ENCODE measurements at regions not wholly inside any gene's neighbourhood (a gene's known extent, or its start where the extent isn't known, plus 50 kb on each side); places are given as distances from the start of the nearest gene placed in this dataset.

DNA sequence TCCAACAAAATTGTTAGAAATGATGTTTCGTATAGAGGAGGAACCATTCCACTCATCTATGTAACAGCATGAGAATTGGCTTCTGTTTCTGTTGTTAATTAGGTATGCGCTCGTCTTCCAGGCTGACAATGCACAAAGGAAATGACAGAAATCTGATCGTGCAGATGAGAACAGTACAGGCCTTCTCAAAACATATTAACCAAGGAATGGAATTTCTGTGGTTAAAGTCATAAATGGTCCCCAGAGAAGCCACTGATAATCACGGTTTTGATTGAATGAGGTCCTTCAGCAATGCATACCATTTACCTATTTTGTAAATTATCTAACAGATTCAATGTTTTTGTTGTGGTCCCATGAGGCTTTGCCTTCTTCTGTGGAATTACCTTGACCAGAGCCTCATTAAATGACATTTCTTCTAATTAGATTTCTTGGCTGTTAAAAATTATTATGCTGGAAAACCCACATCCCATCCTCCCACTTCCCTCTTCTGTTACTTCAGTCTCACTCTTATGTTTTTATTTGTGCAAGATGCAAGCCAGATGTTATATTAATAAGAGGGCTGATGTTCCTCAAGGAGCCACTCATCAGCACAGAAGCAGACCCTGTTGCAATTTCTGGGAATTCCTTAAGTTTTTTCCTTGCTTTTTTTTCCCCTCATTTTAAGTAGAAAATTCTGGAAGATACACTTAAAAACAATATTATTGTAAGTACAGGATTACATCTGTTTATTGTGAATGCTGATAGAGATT is 395.8 kb downstream of the PID1 start (continued):
- TF ChIP-seq, protein P1, sequence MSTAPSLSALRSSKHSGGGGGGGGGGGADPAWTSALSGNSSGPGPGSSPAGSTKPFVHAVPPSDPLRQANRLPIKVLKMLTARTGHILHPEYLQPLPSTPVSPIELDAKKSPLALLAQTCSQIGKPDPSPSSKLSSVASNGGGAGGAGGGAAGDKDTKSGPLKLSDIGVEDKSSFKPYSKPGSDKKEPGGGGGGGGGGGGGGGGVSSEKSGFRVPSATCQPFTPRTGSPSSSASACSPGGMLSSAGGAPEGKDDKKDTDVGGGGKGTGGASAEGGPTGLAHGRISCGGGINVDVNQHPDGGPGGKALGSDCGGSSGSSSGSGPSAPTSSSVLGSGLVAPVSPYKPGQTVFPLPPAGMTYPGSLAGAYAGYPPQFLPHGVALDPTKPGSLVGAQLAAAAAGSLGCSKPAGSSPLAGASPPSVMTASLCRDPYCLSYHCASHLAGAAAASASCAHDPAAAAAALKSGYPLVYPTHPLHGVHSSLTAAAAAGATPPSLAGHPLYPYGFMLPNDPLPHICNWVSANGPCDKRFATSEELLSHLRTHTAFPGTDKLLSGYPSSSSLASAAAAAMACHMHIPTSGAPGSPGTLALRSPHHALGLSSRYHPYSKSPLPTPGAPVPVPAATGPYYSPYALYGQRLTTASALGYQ (CRISPR knock-in tag; IDR thresholded peaks at IDR 0.05), result no peak
- TF ChIP-seq ZNF329 (CRISPR knock-in tag; IDR thresholded peaks at IDR 0.05; ENCODE audit: low read depth) (no peak), MEIS2 (CRISPR knock-in tag; IDR thresholded peaks at IDR 0.05) (no peak)

- H3K9ac ChIP-seq (ENCODE audit: insufficient read depth, low read depth, low read length), result no peak overlapping the region
- peaks cover 90% of the 10 kb centered on the region for H3K9me3 ChIP-seq (ENCODE audit: low read length)
- intact Hi-C loops (cut with micrococcal nuclease; ENCODE audit: unreplicated experiment) (no loop called here), in situ Hi-C loops (cut with HindIII; ENCODE audit: extremely low pct_ligation_motif_present, low pct_unique_long_range_greater_than_20kb) (no loop called here)
- H4K20me1 ChIP-seq (ENCODE audit: insufficient read depth, low read length), result no peaks in the 10 kb centered on the region
- H3K27me3 ChIP-seq (ENCODE audit: control insufficient read depth in 1 of 2, insufficient read depth in 2 of 2, low read length in 2 of 2), result no peaks in the 10 kb centered on the region
- H3K79me2 ChIP-seq (ENCODE audit: insufficient read depth, low read length), result no peaks in the 10 kb centered on the region
- DNase-seq (ENCODE audit: low spot score) (no peak), FAIRE-seq (no peak), ATAC-seq (no peak)
- whole genome bisulfite sequencing (ENCODE audit: low lambda C conversion rate), result under 1% methylated on average over 4 of the region's 4 CpGs
- no peaks in the 10 kb centered on the region for H3K4me1 ChIP-seq (ENCODE audit: insufficient read depth, low read length)
- POLR2A ChIA-PET, result no interaction called here
- no peak overlapping the region for H3K27ac ChIP-seq (ENCODE audit: extremely low read length, insufficient read depth, low read length)
- no peak overlapping the region for H3K4me3 ChIP-seq (replicated peaks in 1 of 3; ENCODE audit: insufficient read depth in 1 of 3, low read depth in 2 of 3, low read length in 3 of 3)
- no peak overlapping the region for H3K4me2 ChIP-seq (ENCODE audit: low read depth, low read length)
- no peak overlapping the region for H2AFZ ChIP-seq (ENCODE audit: low read length)
- BruUV-seq (replicated peaks), result no TSS peak
- CTCF ChIA-PET (ENCODE audit: low intra/inter-chr PET ratio, low total read pairs), result no interaction called here
- H3K36me3 ChIP-seq (replicated peaks in 1 of 2; ENCODE audit: control insufficient read depth in 1 of 2, insufficient read depth in 2 of 2, low read length in 2 of 2), result no peaks in the 10 kb centered on the region
- TF ChIP-seq HIC2 (CRISPR knock-in tag; IDR thresholded peaks at IDR 0.05; ENCODE audit: low read depth), result no peak
- no peak for TF ChIP-seq RNF2 (conservative IDR thresholded peaks at IDR 0.05; ENCODE audit: low read depth)
These were observed 400.1 kb downstream of the PID1 start for GRCh38 chr2:228871012-228871411.

Data from HepG2 (cell line).